ENCODE measurements at regions not wholly inside any gene's neighbourhood (a gene's known extent, or its start where the extent isn't known, plus 50 kb on each side); places are given as distances from the start of the nearest gene placed in this dataset.

GRCh38 chr20:23174821-23175220 is 88.7 kb upstream of the CD93 start:
- DNase-seq = no peak

GRCh38 chr20:23167431-23167830 is 81.3 kb upstream of the CD93 start:
- DNase-seq = no peak

GRCh38 chr20:23166563-23166962 is 80.4 kb upstream of the CD93 start:
- no peak for DNase-seq

DNA sequence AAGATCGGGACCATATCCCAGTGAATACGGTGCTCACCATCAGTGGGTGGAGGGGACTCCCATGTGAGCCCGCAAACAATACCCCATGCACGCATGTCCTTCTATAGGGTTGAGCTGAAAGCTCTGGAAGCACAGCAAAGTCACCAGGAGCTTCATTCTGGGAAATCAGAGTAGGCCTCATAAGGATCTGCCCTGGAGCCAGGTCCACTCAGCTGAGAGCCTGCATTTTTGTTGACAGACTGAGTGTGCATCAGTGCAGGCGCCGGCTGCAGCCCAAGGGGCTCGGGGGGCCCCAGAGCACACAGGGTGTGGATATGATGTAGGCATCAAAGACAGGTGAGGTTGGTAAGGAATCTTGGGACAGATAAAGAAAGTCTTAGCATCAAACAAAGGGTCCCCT is 79.8 kb upstream of the CD93 start:
- DNase-seq = no peak

DNA sequence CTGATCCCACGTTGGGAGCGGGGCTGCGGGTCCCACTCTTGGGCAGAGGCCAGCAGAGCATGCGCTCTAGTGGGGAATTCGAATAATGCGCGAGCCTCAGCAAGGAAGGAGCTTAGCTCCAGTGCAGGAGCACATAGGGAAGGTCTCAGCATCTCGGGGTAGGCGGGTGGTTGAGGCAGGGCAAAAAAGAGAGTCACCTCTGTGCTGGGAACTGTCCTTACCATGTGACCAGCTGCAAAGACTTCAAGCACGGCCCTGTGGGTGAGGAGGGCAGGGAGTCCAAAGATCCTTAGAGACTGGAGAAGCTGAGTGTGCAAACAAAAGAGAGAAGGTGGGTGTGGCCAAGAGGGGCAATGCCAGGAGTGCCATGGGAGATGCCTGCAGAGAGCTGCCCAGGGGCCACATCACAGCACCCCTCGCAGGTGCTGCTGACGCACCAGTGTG is 79.2 kb upstream of the CD93 start:
- DNase-seq = no peak

DNA sequence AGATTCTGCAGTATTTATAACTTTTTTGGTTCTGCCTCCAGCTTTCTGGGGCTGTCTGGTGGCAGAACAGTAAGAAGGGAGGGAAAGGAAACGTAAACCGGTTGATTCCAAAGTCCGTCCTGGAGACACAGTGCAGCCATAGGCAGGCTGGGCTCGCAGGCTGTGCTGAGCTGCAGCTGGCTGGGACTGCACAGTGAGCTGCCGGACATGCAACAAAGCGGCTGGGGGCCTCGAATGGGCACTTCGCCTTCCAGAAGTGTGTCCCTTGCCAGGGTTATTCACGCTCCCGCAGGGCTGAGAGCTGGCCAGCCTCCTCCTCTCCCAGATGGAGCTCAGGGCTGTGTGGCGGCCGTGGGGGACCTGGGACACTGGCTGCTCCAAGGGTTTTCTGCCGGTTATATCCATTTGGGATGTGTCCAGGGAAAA is 78.1 kb upstream of the CD93 start:
- DNase-seq = no peak

GRCh38 chr20:23163562-23163961 is 77.4 kb upstream of the CD93 start:
- DNase-seq = no peak

GRCh38 chr20:23162887-23163286 is 76.8 kb upstream of the CD93 start:
- no peak for DNase-seq

GRCh38 chr20:23161968-23162696 is 76.0 kb upstream of the CD93 start:
- DNase-seq = no peak

GRCh38 chr20:23161244-23161891 is 75.2 kb upstream of the CD93 start:
- no peak for DNase-seq

- DNase-seq = no peak
Observed at GRCh38 chr20:23160536-23161243, 74.6 kb upstream of the CD93 start.

GRCh38 chr20:23159947-23160318 is 73.8 kb upstream of the CD93 start:
- no peak for DNase-seq

DNA sequence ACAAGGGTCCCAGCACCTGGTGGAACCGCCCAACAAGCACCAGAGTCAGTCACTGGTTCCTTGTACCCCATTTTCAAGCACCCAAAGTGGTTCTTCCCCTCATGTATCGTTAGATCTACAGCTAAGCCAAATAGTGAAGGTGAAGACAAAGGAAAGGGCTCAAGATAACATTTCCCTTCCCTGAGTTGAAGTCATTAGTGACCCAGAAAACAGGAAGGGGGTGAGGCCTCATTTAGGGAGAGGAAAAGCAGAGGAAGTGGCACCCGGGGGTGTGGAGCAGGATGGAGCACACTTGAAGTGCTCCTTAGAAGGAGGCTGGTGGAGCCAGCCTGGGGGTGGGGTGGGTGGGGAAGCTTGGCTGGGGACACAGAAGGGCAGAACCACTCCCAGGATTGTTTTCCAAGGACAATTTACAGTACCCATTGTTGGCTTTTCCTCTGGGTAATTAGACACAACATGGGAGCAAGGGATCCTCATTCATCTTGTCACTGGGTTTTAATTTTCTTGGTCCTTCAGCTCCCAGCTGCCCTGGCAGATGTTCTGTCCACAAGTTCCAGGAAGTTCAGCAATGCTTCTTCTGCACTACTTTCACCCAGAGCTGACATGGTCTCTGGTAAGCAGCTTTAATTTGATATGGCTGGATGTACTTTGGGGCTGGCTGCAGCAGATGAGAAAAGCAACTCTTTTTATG is 73.3 kb upstream of the CD93 start:
- DNase-seq = no peak

DNA sequence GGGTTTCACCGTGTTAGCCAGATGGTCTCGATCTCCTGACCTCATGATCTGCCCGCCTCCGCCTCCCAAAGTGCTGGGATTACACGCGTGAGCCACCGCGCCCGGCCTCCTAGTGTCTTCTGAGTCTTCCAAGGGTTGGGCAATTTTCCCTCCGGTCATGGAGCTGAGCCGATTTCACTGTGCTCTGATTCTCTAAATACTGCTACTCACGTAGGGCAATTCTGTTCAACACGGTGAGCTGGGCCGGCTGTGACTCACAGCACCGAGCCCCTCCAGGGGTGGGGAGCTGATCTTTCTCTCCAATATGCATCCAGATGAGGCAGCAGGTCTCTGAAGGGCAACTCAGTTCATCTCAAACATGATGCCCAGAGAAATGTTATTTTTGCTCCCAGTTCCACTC is 71.6 kb upstream of the CD93 start:
- no peak for DNase-seq

DNA sequence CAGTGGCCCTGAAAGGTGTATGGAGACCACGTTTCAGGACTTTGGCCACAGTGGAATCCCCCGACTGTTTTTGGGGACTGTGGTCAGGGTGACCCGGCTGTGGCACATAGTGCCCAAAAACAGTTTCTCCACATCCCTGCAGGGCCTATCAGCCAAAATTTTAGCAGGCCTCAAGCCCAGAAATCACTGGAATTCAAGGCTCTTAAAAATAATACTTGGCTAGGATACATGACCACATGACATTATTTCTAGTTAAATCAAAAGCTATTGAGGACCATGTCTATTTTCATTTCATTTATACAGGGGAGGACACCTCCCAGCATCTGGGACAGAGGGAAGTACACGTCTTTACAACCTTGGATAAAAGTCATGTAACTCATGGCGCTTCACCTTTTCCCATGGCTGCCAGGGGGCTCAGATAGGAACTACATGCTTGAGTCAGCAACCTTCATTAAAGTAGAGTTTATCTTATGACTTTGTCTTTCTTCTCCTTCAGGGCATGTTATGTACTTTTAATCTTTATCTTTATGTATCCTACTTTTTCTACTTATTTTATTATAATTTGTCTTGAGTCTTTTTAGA is 70.8 kb upstream of the CD93 start:
- no peak for DNase-seq

- no peak for DNase-seq
Observed at GRCh38 chr20:23156170-23156841, 70.2 kb upstream of the CD93 start.

GRCh38 chr20:23155141-23155590 is 69.0 kb upstream of the CD93 start:
- DNase-seq = no peak

DNA sequence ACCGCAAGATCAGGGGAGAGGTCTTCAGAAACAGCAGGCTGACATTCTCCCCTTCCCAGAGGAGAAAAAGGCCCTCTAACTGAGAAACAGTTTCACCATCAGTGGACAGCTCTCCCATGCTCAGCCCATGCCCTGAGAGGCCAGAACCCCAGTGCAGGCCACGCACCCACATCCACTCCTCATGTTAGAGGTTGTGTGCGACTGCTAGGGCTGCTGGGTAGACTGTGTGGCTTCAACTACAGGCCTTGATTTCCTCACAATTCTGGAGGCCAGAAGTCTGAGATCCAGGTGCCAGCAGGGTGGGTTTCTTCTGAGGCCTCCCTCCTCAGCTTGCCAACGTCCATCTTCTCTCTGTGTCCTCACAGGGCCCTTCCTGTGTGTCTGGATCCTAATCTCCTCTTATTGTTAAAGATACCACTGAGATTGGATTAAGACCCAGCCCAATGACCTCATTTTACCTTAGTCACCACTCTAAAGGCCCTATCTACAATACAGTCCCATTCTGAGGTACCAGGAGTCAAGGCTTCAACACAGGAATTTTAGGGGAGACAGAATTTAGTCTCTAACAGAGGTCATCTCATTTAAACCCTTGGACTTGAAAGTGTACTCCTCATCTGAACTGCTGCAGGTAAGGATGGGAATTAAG is 67.7 kb upstream of the CD93 start:
- DNase-seq = no peak

- no peak for DNase-seq
Observed at GRCh38 chr20:23152902-23153301, 66.8 kb upstream of the CD93 start.

DNA sequence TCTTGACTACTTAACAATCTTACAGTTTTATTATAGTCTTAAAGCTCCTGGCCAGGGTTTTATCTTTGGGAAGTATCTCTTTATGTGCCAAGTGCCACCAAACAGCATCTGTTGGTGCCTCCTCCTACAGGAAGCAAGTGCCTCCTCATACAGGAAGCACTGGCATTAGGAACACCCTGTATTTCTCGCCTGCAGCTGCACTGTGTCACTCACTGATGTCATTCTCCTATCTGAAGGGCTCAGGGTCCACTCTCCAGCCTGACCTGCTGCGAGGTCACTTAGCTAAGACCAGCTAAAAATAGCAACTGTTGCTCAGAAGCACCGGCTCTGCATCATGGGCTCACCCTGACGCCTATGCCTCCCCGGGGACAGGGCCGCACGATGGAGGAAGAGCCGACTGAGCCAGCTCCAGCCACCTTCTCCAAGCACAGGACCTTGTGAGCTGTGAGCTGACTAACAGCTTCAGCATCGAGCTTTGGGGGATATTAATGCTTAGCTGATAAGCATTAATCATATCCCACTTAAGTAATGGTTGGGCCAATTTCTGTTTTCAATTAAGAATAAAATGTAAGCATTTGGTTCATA is 66.3 kb upstream of the CD93 start:
- no peak for DNase-seq

DNA sequence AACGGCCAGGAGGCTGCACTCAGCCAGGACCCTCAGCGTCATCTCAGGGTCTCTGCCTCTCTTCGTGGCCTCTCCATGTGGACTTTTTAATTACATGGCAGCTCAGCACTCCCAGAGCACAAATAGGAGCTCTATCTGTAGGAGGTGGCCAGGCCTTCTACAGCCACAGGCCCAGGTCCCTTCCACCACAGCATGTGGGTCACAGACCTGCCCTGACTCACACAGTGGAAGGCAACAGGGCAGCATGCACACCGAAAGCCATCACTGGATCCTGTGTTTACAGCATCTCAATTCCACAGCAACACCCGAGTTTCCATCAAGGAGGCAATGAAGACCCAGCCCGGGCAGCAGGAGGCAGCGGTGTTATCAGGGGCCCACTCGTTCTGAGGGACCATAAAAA is 65.8 kb upstream of the CD93 start:
- DNase-seq = no peak

All from muscle of arm (tissue), 1 donor.